K562 (cell line): ENCODE measurements at regions not wholly inside any gene's neighbourhood (a gene's known extent, or its start where the extent isn't known, plus 50 kb on each side); places are given as distances from the start of the nearest gene placed in this dataset.

ENCODE experiments used
- ATF1 ChIP-seq, 2 experiments: fragments of 450-650 bp in 1 of 2; IDR thresholded peaks; 2 replicates each; pipeline ENCODE4 v1.6.1; 2016; ENCODE audit warnings: missing compliant biosample characterization in 1 of 2, missing genetic modification characterization in 1 of 2
- BMI1 ChIP-seq: fragments of 150-350 bp; IDR thresholded peaks from 2 replicates; pipeline ENCODE4 v1.6.1; 2014; ENCODE audit warnings: low read length
- CREB1 ChIP-seq, 2 experiments: sonication (generic) in 1 of 2; formaldehyde crosslinking in 1 of 2; IDR thresholded peaks; 2 replicates each; pipeline versions ENCODE4 v1.6.1 to v1.8.0; 2012 to 2022; ENCODE audit warnings: inconsistent platforms in 1 of 2, mild to moderate bottlenecking in 1 of 2, missing genetic modification reagents in 1 of 2, moderate library complexity in 1 of 2
- ELF1 ChIP-seq: fragments of 200-800 bp; sonication (Bioruptor generic); IDR thresholded peaks from 2 replicates; pipeline ENCODE4 v1.6.1; 2016; ENCODE audit warnings: missing genetic modification characterization, missing compliant biosample characterization
- ETV1 ChIP-seq: fragments of 450-650 bp; conservative IDR thresholded peaks from 2 replicates; pipeline ENCODE4 v1.6.1; 2016; ENCODE audit warnings: missing genetic modification characterization, control low read depth, low read depth, missing compliant biosample characterization
- FOSL1 ChIP-seq: fragments of 200-800 bp; sonication (Bioruptor generic); conservative IDR thresholded peaks from 2 replicates; pipeline ENCODE4 v1.6.1; 2016; ENCODE audit warnings: missing genetic modification characterization, missing compliant biosample characterization
- GABPA ChIP-seq: fragments of 200-800 bp; sonication (Bioruptor generic); conservative IDR thresholded peaks from 2 replicates; pipeline ENCODE4 v1.6.1; 2016; ENCODE audit warnings: low read depth, missing genetic modification characterization, missing compliant biosample characterization
- NFE2L1 ChIP-seq: fragments of 450-650 bp; IDR thresholded peaks from 2 replicates; pipeline ENCODE4 v1.6.1; 2016; ENCODE audit warnings: missing genetic modification characterization, low read depth, mild to moderate bottlenecking, missing compliant biosample characterization, moderate library complexity, borderline replicate concordance
- XRCC5 ChIP-seq: fragments of 200-400 bp; formaldehyde crosslinking; IDR thresholded peaks from 2 replicates; pipeline ENCODE4 v1.6.1; 2017; ENCODE audit warnings: low read depth, mild to moderate bottlenecking, low read length
- TF ChIP-seq, protein P1 (sequence below), 2 experiments: fragments of 200-800 bp in 1 of 2; sonication (Bioruptor generic) in 1 of 2; sonication (generic) in 1 of 2; formaldehyde crosslinking in 1 of 2; IDR thresholded peaks in 1 of 2; conservative IDR thresholded peaks in 1 of 2; 2 replicates each; pipeline versions ENCODE4 v1.5.0 to v1.6.1; 2016 to 2020; ENCODE audit warnings: missing compliant biosample characterization in 1 of 2, missing genetic modification characterization in 1 of 2, missing genetic modification reagents in 1 of 2
- TF ChIP-seq, protein P2 (sequence below): fragments of 450-650 bp; formaldehyde crosslinking; IDR thresholded peaks from 2 replicates; pipeline ENCODE4 v1.4.0; 2020; ENCODE audit warnings: mild to moderate bottlenecking, moderate library complexity
- TF ChIP-seq, protein P3 (sequence below): IDR thresholded peaks from 2 replicates; pipeline ENCODE4 v1.6.1; 2011; ENCODE audit not compliant: insufficient read length; ENCODE audit errors: extremely low read depth

- TF ChIP-seq, protein P1, sequence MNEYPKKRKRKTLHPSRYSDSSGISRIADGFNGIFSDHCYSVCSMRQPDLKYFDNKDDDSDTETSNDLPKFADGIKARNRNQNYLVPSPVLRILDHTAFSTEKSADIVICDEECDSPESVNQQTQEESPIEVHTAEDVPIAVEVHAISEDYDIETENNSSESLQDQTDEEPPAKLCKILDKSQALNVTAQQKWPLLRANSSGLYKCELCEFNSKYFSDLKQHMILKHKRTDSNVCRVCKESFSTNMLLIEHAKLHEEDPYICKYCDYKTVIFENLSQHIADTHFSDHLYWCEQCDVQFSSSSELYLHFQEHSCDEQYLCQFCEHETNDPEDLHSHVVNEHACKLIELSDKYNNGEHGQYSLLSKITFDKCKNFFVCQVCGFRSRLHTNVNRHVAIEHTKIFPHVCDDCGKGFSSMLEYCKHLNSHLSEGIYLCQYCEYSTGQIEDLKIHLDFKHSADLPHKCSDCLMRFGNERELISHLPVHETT (CRISPR knock-in tag; conservative IDR thresholded peaks at IDR 0.05 in 1 of 2, IDR thresholded peaks at IDR 0.05 in 1 of 2) = 0 out of 4 replicates have a peak, but pooled peaks of 1 of the 2 experiments have one; percentile 25
- TF ChIP-seq BMI1 (no peak), GABPA (tag) (peak; percentile 78), FOSL1 (peak; percentile 97), ETV1 (tag) (peak; percentile 73), NFE2L1 (0 out of 2 replicates have a peak, but pooled peaks have one; percentile 26), XRCC5 (no peak), CREB1 (IDR thresholded peaks at IDR 0.05) (no peak), CREB1 (CRISPR knock-in tag; IDR thresholded peaks at IDR 0.05) (no peak), ELF1 (peak; percentile 69), ATF1 (CRISPR knock-in tag; IDR thresholded peaks at IDR 0.05) (no peak), ATF1 (tag; IDR thresholded peaks at IDR 0.05) (peak; percentile 38; the same call in 1 of the 2 replicates)
- TF ChIP-seq, protein P2, sequence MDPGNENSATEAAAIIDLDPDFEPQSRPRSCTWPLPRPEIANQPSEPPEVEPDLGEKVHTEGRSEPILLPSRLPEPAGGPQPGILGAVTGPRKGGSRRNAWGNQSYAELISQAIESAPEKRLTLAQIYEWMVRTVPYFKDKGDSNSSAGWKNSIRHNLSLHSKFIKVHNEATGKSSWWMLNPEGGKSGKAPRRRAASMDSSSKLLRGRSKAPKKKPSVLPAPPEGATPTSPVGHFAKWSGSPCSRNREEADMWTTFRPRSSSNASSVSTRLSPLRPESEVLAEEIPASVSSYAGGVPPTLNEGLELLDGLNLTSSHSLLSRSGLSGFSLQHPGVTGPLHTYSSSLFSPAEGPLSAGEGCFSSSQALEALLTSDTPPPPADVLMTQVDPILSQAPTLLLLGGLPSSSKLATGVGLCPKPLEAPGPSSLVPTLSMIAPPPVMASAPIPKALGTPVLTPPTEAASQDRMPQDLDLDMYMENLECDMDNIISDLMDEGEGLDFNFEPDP = no peak
- TF ChIP-seq, protein P3, sequence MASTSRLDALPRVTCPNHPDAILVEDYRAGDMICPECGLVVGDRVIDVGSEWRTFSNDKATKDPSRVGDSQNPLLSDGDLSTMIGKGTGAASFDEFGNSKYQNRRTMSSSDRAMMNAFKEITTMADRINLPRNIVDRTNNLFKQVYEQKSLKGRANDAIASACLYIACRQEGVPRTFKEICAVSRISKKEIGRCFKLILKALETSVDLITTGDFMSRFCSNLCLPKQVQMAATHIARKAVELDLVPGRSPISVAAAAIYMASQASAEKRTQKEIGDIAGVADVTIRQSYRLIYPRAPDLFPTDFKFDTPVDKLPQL = no peak
- TF ChIP-seq, all 486 proteins: peak for 23
Observed at GRCh38 chr7:116097365-116098009, 66.9 kb upstream of the TFEC start (continued).
